Ammon's horn (tissue), 1 donor: ENCODE measurements at regions not wholly inside any gene's neighbourhood (a gene's known extent, or its start where the extent isn't known, plus 50 kb on each side); places are given as distances from the start of the nearest gene placed in this dataset.

Experiments
- DNase-seq: peaks from one replicate; pipeline ENCODE4 v3.0.0-alpha.2; 2016; ENCODE audit warnings: low spot score

- DNase-seq: peak; percentile 8
These were observed 94.4 kb upstream of the PRDM1 start for GRCh38 chr6:105991561-105992314.

- no peak for DNase-seq
These were observed 96.0 kb upstream of the PRDM1 start for GRCh38 chr6:105990151-105990550.

- no peak for DNase-seq
These were observed 97.1 kb upstream of the PRDM1 start for GRCh38 chr6:105988812-105989577.

GRCh38 chr6:105988321-105988720 is 97.8 kb upstream of the PRDM1 start:
- DNase-seq: no peak

- no peak for DNase-seq
These were observed 98.6 kb upstream of the PRDM1 start for GRCh38 chr6:105987516-105987915.

GRCh38 chr6:105986998-105987397 is 99.1 kb upstream of the PRDM1 start:
- DNase-seq: no peak

GRCh38 chr6:105985816-105986632 is 100.1 kb upstream of the PRDM1 start:
- no peak for DNase-seq

GRCh38 chr6:105985098-105985815 is 100.9 kb upstream of the PRDM1 start:
- no peak for DNase-seq

- DNase-seq: no peak
These were observed 102.4 kb upstream of the PRDM1 start for GRCh38 chr6:105983763-105984162.

GRCh38 chr6:105982761-105983540 is 103.2 kb upstream of the PRDM1 start:
- DNase-seq: no peak

- no peak for DNase-seq
These were observed 104.2 kb upstream of the PRDM1 start for GRCh38 chr6:105981888-105982358.

- no peak for DNase-seq
These were observed 104.9 kb upstream of the PRDM1 start for GRCh38 chr6:105981002-105981887.

- no peak for DNase-seq
These were observed 107.2 kb upstream of the PRDM1 start for GRCh38 chr6:105978974-105979373.

GRCh38 chr6:105977934-105978504 is 108.1 kb upstream of the PRDM1 start:
- DNase-seq: no peak

GRCh38 chr6:105974986-105975385 is 111.2 kb upstream of the PRDM1 start:
- no peak for DNase-seq

GRCh38 chr6:105972440-105972839 is 113.7 kb upstream of the PRDM1 start:
- DNase-seq: no peak

GRCh38 chr6:105968603-105969333 is 117.4 kb upstream of the PRDM1 start:
- no peak for DNase-seq

GRCh38 chr6:105967917-105968602 is 118.1 kb upstream of the PRDM1 start:
- no peak for DNase-seq
